ENCODE measurements at regions not wholly inside any gene's neighbourhood (a gene's known extent, or its start where the extent isn't known, plus 50 kb on each side); places are given as distances from the start of the nearest gene placed in this dataset.

DNA sequence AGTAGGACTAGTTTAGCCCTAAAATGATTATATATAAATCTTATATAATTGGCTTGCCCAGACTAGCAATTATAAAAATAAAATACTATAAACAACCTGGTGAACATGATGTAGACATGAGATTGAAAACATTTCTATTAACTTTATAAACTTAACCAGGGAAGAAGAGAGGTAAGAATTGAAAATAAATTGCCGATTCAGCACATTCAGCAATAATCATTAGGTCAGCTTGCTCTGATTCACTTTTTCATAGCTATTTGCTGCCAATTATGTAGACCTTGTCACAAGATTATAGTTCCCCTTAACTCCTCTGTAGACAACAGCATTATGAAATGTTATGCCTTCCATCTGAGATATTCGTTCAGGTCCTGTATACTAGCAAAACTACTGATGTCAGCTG, 199.3 kb upstream of the CA10 start:
- DNase-seq = no peak

DNA sequence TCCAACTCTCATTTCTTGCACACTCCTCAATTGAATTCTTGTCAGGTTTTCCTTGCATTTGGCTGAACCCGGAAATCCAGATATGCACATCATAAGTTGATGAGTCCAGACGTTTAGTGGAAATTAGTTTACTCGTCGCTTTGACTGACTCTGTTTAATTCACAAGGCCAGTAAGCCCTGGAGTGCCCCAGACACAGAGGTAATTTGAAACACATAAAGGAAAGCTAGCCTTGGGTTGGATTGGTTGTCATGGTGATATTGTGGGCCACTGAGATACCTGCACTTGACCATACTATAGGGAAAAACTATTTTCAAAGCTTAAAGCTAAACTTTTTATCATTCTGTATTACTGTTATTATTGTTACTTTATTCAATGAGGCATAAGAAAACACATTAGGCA, 178.3 kb upstream of the CA10 start:
- no peak for DNase-seq

DNA sequence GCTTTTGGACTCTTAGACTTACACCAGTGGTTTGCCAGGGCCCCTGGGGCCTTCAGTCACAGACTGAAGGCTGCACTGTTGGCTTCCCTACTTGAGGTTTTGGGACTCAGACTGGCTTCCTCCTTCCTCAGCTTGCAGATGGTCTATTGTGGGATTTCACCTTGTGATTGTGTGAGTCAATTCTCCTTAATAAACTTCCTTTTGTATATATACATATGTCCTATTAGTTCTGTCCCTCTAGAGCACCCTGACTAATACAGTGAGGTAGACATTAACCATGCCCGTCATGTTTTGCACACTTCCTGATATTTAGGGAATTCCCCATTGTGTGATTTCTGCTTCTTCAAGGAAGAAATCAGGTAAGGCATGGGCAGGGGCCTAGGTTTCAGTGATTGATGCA, 147.8 kb upstream of the CA10 start:
- no peak for DNase-seq

DNA sequence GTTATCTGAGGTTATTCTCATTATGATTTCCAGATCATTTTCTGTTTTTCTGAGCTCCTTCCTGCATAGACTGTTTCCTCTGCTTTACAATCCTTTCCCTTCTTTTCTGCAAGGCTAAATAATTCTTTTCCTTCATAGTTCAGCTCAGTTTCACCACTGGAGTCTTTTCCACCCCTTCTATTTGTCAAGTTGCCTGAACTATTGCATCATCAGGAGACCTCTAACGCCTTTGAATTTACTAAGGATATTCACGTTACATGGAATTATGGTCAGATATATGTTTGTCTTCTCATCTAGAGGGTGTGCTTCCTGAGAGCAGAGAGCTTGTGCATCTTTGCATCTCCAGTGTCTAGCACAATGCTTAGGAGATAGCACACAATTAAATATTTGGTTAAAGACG, 140.4 kb upstream of the CA10 start:
- DNase-seq = no peak

DNA sequence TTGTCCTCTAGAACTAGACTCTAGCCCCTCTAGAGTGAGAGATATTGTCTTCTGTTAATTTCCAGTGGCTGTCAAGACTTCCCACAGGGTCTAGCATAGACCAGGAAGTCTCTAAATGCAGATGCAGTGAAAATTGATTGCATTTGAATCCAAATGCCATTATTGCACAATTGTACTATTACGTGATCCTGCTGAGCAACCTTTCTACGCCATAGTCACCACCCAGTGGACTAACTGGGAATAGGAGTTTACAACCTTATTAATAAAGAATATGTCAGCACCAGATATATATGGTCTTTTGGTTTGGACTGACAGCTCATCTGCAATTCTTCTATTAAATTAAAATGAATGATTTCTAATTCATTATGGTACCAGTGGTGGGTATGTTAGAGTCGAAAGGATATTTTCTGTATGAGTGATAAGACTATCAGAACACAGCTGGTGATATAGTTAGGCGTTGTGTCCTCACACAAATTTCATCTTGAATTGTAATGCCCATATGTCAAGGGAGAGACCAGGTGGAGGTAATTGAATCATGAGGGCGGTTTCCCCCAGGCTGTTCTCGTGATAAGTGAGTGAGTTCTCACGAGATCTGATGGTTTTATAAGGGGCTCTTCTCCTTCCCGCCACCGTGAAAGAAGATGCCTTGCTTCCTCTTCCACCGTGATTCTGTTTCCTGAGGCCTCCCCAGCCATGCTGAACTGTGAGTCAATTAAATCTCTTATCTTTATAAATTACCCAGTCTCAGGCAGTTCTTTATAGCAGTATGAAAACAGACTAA, 138.9 kb upstream of the CA10 start:
- DNase-seq = no peak

DNA sequence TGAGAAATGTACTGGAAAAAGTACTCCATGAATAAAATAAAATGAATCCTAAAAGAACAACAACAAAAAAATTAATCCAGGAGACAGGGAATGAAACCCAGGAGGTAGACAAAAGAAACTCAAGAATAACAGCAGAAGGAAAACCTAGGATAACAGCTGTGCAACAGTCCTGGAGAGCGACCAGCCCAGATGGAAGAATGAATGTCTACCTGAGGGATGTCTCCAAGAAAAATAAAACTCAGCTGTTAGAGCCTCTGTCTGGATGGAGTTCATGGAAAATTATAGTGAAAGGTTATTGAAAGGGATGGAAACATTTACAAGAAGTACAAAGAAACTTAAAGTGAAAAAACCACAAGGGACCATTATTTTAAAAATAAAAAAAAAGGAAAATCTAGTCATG, 135.8 kb upstream of the CA10 start:
- DNase-seq = no peak

DNA sequence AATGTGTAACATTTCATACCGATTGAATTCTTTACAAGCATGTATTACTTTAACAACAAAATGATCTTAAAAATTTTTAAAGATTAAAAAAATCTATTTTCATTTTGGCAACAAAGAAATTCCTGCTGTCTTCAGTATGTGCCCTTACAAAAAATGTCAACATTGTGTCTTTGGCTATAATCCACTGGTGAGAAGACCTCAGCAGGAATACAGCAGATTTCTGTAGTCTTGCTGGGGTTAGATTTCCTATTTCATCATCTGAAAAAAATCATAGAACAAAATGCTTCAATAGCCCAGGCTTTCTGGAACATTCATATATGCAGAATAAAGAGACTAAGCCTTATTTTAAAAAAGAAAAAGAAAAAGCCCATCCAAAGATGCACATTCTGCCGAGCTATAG, 129.1 kb upstream of the CA10 start:
- DNase-seq = no peak

DNA sequence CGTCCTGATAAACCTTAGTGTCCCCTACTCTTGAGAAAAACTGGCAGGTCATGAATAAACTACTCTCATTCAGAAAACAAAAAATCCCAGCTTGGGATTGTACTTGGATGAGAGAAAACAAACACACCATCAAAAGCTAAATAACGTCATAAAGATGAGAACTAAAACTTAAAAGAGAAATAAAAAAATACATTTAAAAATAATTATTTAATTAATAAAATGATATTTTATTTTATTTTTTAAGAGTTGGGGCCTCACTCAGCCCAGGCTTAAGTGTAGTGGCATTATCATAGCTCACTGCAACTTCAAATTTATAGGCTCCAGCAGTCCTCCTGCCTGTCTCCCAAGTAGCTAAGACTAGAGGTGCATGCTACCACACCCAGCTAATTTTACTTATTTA, 125.4 kb upstream of the CA10 start:
- no peak for DNase-seq

DNA sequence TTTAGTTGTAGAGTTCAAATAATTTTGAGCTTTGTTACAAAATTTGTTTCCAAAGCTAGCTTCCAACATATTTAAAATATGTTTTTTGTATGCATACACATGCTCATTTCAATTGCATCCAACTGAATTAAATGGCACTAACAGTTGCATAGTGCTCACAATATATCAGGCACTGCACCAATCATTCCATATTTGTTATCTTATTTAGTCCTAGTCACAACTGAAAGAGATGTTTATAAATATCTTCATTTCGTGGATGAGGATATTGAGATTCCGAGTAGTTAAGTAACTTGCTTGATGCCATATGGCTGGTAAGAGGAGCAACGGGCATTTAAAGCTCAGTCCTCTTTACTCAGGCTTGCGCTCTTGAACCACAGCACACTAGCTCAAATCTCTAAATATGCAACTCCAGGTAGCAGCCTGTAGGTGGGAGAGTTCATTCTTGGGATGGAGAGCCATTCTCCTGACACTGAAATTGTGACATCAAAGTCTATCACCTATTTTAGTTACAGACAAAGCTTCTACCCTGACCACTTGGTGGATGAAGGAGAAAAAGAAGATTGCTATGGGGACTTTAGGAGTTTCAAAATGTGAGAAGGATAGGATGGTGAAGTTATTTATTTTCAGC, 118.0 kb upstream of the CA10 start:
- no peak for DNase-seq

DNA sequence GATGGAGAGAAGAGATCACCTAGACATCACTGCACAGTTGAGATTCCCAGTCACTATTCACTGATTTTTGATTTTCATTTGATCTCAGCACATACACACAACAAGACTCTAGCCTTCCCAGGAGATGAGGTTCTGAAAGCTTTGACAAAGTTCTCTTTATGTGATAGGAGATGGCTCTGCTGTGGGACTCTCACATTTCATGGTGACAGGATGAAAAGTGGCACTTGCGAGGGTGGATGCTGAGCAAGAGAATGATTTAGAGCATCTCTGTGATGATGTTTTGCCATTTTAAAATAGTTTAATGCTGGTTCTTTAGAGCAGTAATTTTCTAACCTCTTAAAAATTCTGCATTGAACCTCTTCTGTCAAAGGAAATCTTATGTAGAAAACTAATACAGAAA, 113.3 kb upstream of the CA10 start:
- no peak for DNase-seq

DNA sequence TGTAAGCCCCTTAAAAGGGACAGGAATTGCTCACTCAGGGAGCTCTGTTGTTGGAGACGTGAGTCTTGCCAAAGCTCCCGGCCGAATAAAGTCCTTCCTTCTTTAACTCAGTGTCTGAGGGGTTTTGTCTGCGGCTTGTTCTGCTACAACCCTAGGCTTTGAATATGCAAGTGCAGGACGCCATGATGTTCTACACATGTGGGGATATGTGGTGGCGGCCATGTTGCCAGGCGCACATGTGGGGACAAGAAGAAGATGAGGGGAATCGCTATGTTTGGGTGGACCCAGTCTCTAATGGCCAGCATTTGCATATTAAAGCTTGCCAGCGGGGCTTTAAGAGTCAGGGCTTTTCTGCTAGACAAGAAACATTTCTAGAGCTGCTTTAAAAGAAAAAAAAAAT, 96.8 kb upstream of the CA10 start:
- DNase-seq = no peak

DNA sequence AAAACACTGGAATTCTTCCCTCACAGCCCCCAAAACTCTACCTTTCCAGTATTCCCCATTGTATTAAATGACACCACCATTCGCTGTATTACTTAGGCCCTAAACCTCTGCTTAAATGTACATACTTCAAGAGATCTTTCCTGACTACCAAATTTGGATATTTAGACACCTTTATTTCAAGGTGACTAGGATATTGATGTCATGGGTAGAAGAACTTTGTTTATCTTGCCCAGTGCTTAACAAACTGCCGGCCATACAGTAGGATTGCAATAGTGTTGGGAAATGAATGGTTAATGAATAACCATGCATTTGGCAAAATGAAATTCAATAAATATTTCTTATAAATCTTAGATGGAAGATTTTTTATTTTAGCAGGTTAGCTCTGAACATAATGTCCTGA, 86.2 kb upstream of the CA10 start:
- no peak for DNase-seq

DNA sequence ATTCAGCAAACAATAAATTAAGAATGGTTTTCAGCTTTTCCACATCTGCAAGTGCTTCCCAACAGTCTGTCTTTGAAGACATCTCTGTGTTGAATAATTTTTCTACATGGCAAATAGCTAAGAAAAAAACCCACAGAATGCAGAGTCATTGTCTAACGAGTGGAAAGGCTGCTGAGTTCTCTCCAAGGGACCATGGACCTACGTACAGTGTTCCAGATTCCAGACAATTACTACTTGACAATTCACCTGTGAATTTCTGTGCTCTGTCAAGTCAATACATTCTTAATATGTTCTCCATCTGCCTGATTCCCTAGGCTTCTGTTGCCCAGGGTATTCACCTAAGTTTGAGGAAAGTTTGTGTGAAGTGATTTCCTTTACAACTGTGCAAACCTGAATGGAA, 83.8 kb upstream of the CA10 start:
- DNase-seq = no peak

DNA sequence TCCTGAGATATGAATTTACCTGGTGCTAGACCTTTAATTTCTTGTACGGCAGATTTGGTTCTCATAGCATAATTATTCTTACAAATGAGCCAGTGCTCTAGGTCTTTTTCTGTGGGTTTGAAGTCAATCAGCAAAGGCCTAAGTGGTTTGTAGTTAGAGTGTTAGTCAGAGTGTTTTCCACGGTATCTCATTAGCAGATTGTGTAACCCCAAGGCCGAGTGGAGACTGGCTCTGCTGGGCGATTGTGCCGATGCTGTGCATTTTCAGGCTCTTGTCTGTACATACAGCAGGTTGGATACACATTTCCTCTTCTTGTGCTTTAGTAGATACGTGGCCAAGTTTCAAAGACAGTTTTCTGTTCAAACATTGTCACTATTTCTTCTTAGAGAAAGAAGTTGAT, 78.6 kb upstream of the CA10 start:
- no peak for DNase-seq

DNA sequence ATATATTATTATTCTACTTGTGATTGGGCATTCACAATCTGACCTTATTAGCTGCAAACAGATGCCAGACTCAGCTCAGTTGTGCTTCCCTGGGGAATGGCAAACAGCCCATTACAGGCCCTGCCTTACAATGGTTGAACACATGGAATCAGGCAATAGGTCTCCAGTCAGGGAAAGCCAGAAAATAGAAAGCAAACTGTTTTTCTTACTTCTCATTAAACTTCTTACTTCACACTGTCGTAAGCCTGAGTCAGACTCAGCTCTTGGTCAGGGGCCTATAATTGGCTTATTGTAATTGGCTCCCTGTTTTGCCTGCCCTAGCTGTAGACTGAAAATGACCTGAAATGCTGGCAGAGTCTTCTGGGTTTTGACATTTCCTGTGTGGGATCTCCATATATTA, 77.0 kb upstream of the CA10 start:
- no peak for DNase-seq

DNA sequence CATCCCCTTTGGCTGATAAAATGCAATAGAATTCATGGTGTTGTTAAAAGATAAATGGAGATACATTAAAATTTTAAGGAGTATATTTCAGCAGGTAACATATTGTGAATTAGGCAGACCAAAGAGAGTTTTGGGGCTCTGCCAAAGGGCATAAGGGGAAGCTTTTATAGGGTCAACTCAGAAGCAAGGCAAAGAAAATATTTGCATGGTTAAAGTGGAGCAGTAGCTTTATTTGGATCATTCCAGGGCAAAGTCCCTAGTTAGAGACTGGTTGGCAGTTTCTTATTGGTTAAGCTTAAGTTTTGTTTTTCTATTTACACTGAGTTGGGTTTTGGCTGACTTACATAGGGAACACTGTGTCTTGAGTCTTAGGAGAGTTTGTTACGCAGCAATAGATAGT, 75.1 kb upstream of the CA10 start:
- no peak for DNase-seq

DNA sequence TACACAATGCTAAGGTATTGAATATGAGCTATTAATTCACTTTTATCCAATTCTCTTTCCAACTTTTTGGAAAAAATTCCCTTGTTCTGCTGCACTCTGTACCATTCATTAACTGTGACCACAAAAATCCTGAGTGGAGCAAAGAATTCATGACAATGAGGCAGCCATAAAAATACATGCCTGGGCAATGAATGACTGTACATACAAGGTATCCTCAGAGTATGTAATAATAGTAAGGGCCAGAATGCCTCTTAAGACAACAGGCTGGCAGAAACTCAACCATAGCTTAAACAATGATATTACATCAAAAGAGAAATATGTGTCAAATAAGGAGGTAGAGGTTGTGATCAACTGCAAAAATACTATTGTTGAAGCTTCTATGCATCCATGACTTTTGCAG, 74.7 kb upstream of the CA10 start:
- no peak for DNase-seq

DNA sequence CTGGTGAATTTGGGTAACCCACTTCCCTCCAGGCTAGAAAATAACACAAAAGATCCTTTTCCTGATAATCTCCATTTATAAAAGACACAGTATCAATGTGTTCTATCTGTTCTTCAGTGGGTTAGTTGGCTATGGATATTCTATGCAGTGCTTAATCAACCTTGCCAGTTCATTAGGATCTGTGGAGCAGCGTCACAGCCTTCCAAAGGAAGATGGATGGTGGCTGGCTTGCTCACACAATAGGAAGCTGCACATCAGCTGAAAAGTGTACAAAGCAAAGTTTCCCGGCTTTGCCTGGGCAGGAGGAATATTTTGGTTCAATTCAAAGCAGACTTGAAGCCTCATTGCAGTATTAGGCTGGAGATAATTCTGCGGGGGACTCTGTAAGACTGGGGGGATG, 70.3 kb upstream of the CA10 start:
- DNase-seq = no peak

DNA sequence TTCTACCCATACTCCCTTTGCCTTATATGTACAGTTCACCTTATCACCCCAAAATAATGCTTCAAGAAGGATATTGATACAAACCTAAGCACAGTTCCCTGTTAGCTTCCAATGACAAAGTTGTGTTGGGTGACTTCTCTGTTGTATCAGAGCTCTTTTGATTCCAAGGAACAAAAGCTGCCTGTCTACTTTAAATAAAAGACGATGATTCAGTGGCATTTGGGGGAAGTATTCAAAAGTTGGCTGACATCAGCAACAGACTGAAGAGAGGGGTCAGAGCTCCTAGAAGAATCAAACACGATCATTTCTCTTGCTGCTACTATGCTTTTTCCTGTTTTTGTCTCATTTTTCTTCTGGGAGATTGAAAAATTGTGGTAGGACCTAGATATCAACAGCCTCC, 69.4 kb upstream of the CA10 start:
- no peak for DNase-seq

DNA sequence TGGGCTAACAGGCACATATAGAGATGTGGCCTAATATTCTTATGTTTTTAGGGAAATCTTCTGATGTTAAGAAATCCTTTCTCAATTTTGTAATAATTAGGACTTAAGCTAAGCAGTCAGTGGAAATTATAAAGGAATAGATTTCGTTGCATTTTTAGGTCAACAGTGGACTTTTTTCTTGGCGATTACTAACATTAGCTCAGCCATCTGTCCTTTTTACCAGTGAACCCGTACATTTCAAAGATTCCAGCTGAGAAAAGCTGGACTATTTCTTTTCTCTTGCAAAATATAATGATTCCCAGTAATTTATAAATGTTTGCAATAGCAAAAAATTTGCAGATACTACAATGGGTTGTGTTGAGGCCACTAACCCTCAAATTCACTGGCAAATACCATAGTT, 54.9 kb upstream of the CA10 start:
- DNase-seq = no peak

DNA sequence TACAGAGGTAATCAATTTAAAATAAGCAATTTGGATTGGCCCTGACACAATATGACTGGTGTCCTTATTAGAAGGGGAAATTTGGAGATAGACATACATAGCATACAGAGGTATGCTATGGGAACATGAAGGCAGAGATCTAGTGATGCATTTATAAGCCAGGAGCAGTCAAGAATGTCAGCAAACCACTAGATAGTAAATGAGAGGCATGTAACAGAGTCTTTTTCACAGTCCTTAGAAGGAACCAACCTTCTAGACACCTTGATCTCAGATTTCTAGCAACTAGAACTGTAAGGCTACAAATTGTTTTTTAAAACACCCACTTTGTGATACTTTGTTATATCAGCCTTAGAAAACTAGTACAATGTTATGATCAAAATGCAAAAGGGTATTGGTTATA, 54.3 kb upstream of the CA10 start:
- no peak for DNase-seq

DNA sequence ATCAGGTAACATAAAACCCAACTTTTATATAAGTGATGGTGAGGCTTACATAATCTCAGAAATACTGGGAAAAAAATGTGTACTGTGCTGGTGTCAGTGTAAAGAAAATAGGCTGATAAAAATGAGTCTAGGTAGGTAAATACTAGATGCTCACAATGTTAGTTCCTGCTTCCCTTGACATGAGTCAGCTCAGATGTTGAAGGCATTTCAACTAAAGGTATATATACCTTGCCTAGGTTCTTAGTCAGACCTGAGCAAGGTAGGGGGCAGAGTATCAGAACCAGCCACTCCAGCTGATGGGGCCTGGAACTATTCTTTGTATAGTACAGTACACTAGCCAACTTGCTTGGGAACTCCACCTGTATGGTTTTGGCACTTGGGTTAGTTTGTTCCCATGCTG, 51.0 kb upstream of the CA10 start:
- DNase-seq = no peak

Measured in NCI-H1930 (cell line).